ENCODE measurements at regions not wholly inside any gene's neighbourhood (a gene's known extent, or its start where the extent isn't known, plus 50 kb on each side); places are given as distances from the start of the nearest gene placed in this dataset.

- TF ChIP-seq CTCF (IDR thresholded peaks at IDR 0.05) (no peak), POLR2A (IDR thresholded peaks at IDR 0.05) (no peak), EP300 (IDR thresholded peaks at IDR 0.05) (no peak)
- DNase-seq, result no peak
- Histone ChIP-seq H3K4me1 (ENCODE audit: insufficient read depth) (no peaks in the 10 kb centered on the region), H3K27me3 (no peaks in the 10 kb centered on the region), H3K36me3 (no peaks in the 10 kb centered on the region), H3K4me3 (no peak overlapping the region), H3K9me3 (no peaks in the 10 kb centered on the region), H3K27ac (no peak overlapping the region)
- intact Hi-C loops (cut with DNase I), result no loop called here
- WGBS, 3 donors, result 38 to 50% (median 47%) methylated on average over 3 of the region's 3 CpGs
These were observed 77.1 kb downstream of the CBLN4 start for GRCh38 chr20:55928266-55928665.

- intact Hi-C loops (cut with DNase I), result no loop called here
- no peak for TF ChIP-seq POLR2A (IDR thresholded peaks at IDR 0.05)
- TF ChIP-seq CTCF (IDR thresholded peaks at IDR 0.05), result no peak
- no peak for TF ChIP-seq EP300 (IDR thresholded peaks at IDR 0.05)
- Histone ChIP-seq H3K27me3 (no peaks in the 10 kb centered on the region), H3K36me3 (no peaks in the 10 kb centered on the region), H3K9me3 (no peaks in the 10 kb centered on the region), H3K4me1 (ENCODE audit: insufficient read depth) (no peaks in the 10 kb centered on the region), H3K27ac (no peak overlapping the region), H3K4me3 (no peak overlapping the region)
- no peak for DNase-seq
These were observed 85.4 kb downstream of the CBLN4 start for GRCh38 chr20:55919956-55920355.

- Histone ChIP-seq H3K4me3 (no peak overlapping the region), H3K36me3 (no peaks in the 10 kb centered on the region), H3K27me3 (no peaks in the 10 kb centered on the region), H3K27ac (no peak overlapping the region), H3K9me3 (no peaks in the 10 kb centered on the region), H3K4me1 (ENCODE audit: insufficient read depth) (no peaks in the 10 kb centered on the region)
- TF ChIP-seq CTCF (IDR thresholded peaks at IDR 0.05) (no peak), EP300 (IDR thresholded peaks at IDR 0.05) (no peak), POLR2A (IDR thresholded peaks at IDR 0.05) (no peak)
- WGBS, 3 donors, result 48 to 59% (median 57%) methylated on average over 1 of the region's 1 CpG
- intact Hi-C loops (cut with DNase I), result no loop called here
- no peak for DNase-seq
These were observed 86.0 kb downstream of the CBLN4 start for GRCh38 chr20:55919319-55919718.

GRCh38 chr20:55918471-55918870 lies 86.8 kb downstream of the CBLN4 start:
- 81 to 88% (median 83%) methylated on average over 2 of the region's 2 CpGs for WGBS, 3 donors
- no peaks in the 10 kb centered on the region for H3K27me3 ChIP-seq
- no peak overlapping the region for H3K4me3 ChIP-seq
- no peaks in the 10 kb centered on the region for H3K36me3 ChIP-seq
- no peaks in the 10 kb centered on the region for H3K9me3 ChIP-seq
- intact Hi-C loops (cut with DNase I), result no loop called here
- TF ChIP-seq POLR2A (IDR thresholded peaks at IDR 0.05) (no peak), EP300 (IDR thresholded peaks at IDR 0.05) (no peak), CTCF (IDR thresholded peaks at IDR 0.05) (no peak)
- no peaks in the 10 kb centered on the region for H3K4me1 ChIP-seq (ENCODE audit: insufficient read depth)
- no peak overlapping the region for H3K27ac ChIP-seq
- DNase-seq, result no peak

- Histone ChIP-seq H3K9me3 (no peaks in the 10 kb centered on the region), H3K27ac (no peak overlapping the region), H3K27me3 (no peaks in the 10 kb centered on the region), H3K4me1 (ENCODE audit: insufficient read depth) (no peaks in the 10 kb centered on the region), H3K36me3 (no peaks in the 10 kb centered on the region), H3K4me3 (no peak overlapping the region)
- intact Hi-C loops (cut with DNase I), result no loop called here
- TF ChIP-seq CTCF (IDR thresholded peaks at IDR 0.05), result no peak
- TF ChIP-seq POLR2A (IDR thresholded peaks at IDR 0.05), result no peak
- TF ChIP-seq EP300 (IDR thresholded peaks at IDR 0.05), result no peak
- DNase-seq, result no peak
These were observed 112.3 kb downstream of the CBLN4 start for GRCh38 chr20:55893031-55893430.
